A673 (cell line): ENCODE measurements at regions not wholly inside any gene's neighbourhood (a gene's known extent, or its start where the extent isn't known, plus 50 kb on each side); places are given as distances from the start of the nearest gene placed in this dataset.

Experiments used
- BruUV-seq: library from RNA; stranded (reverse); fragments of 400-500 nt; replicated peaks from 2 replicates; lab custom pipeline; 2021; lab: Mats Ljungman, UMichigan
- CTCF ChIA-PET: fragments of 300-600 bp; sonication (Branson Sonifier 250); formaldehyde crosslinking; loops from one replicate; lab custom pipeline; 2022; ENCODE audit warnings: antibody characterized with exemption; lab: Charles Lee
- POLR2A ChIA-PET: fragments of 300-600 bp; sonication (Branson Sonifier 250); formaldehyde crosslinking; loops from one replicate; lab custom pipeline; 2022; ENCODE audit warnings: antibody characterized with exemption; ENCODE audit not compliant: low non-redundant PET; lab: Charles Lee
- DNase-seq: peaks from one replicate; pipeline ENCODE4 v3.0.0-alpha.2; 2015; ENCODE audit warnings: low spot score
- H3K27ac ChIP-seq: fragments of 200-600 bp; sonication (generic); 2 replicates; pipeline ENCODE4 v1.5.1; 2016; ENCODE audit warnings: mixed run types, low read depth, mild to moderate bottlenecking, mixed read lengths, antibody characterized with exemption, low read length; ENCODE audit not compliant: poor library complexity, severe bottlenecking
- H3K27me3 ChIP-seq: fragments of 200-600 bp; sonication (generic); replicated peaks from 2 replicates; pipeline ENCODE4 v1.6.1; 2017; ENCODE audit warnings: mixed run types, low read depth, mild to moderate bottlenecking, mixed read lengths, antibody characterized with exemption, low read length; ENCODE audit not compliant: insufficient read depth, poor library complexity
- H3K36me3 ChIP-seq: fragments of 200-600 bp; sonication (generic); 2 replicates; pipeline ENCODE4 v1.6.1; 2016; ENCODE audit warnings: mixed run types, mild to moderate bottlenecking, mixed read lengths, antibody characterized with exemption, low read length; ENCODE audit not compliant: insufficient read depth, poor library complexity, severe bottlenecking
- H3K4me1 ChIP-seq: fragments of 200-600 bp; sonication (generic); 2 replicates; pipeline ENCODE4 v1.6.1; 2017; ENCODE audit warnings: mixed run types, mild to moderate bottlenecking, mixed read lengths, antibody characterized with exemption, low read length; ENCODE audit not compliant: insufficient read depth, poor library complexity, severe bottlenecking
- H3K4me3 ChIP-seq: fragments of 200-600 bp; sonication (generic); 2 replicates; pipeline ENCODE4 v1.5.1; 2016; ENCODE audit warnings: low read depth, mixed run types, mild to moderate bottlenecking, mixed read lengths, low read length; ENCODE audit not compliant: poor library complexity, severe bottlenecking
- H3K9me3 ChIP-seq: fragments of 200-600 bp; sonication (generic); 2 replicates; pipeline ENCODE4 v1.6.1; 2016; ENCODE audit warnings: mixed run types, low read depth, mild to moderate bottlenecking, mixed read lengths, antibody characterized with exemption, low read length; ENCODE audit not compliant: poor library complexity, severe bottlenecking
- EZH2 ChIP-seq: fragments of 200-600 bp; sonication (generic); IDR thresholded peaks from 2 replicates; pipeline ENCODE4 v1.6.1; 2017; ENCODE audit warnings: borderline replicate concordance, low read depth, mild to moderate bottlenecking, mixed read lengths, antibody characterized with exemption, low read length; ENCODE audit not compliant: poor library complexity, severe bottlenecking
- intact Hi-C: fragments of 100-400 bp; cut with micrococcal nuclease; formaldehyde crosslinking; loops from one replicate; pipeline ENCODE4 v1.10.0; 2022; ENCODE audit not compliant: unreplicated experiment
- TF ChIP-seq, protein P1 (sequence below): fragments of 300-800, 200-600 bp; sonication (generic); conservative IDR thresholded peaks from 2 replicates; pipeline ENCODE4 v1.5.1; 2017; ENCODE audit warnings: low read depth, mild to moderate bottlenecking, antibody characterized with exemption, low read length, moderate library complexity, mixed read lengths

DNA sequence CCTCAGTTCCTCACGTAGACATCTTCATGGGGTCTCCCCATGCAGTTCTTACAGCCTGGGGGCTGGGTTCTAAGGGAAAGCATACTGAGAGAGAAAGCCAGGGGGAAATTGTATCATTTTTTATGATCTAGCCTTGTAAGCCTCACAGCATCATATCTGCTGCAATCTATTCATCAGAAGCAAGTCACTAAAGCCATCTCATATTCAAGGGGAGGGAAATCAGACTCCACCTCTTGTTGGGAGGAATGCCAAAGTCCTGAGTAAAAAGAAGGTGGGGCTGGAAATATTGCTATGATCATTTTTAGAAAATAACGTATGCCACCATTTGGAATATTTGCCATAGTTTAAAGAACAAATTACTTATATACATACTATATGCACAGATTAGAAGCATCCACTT is 304.6 kb downstream of the TXNL1 start:
- Histone ChIP-seq H3K4me3 (no peak overlapping the region), H3K27me3 (no peaks in the 10 kb centered on the region), H3K27ac (no peak overlapping the region), H3K36me3 (no peaks in the 10 kb centered on the region), H3K4me1 (no peaks in the 10 kb centered on the region), H3K9me3 (no peaks in the 10 kb centered on the region)
- BruUV-seq: no TSS peak
- TF ChIP-seq, protein P1, sequence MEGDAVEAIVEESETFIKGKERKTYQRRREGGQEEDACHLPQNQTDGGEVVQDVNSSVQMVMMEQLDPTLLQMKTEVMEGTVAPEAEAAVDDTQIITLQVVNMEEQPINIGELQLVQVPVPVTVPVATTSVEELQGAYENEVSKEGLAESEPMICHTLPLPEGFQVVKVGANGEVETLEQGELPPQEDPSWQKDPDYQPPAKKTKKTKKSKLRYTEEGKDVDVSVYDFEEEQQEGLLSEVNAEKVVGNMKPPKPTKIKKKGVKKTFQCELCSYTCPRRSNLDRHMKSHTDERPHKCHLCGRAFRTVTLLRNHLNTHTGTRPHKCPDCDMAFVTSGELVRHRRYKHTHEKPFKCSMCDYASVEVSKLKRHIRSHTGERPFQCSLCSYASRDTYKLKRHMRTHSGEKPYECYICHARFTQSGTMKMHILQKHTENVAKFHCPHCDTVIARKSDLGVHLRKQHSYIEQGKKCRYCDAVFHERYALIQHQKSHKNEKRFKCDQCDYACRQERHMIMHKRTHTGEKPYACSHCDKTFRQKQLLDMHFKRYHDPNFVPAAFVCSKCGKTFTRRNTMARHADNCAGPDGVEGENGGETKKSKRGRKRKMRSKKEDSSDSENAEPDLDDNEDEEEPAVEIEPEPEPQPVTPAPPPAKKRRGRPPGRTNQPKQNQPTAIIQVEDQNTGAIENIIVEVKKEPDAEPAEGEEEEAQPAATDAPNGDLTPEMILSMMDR: no peak
- TF ChIP-seq EZH2: no peak
- ChIA-PET CTCF (no interaction called here), POLR2A (no interaction called here)
- intact Hi-C loops: no loop called here
- no peak for DNase-seq

DNA sequence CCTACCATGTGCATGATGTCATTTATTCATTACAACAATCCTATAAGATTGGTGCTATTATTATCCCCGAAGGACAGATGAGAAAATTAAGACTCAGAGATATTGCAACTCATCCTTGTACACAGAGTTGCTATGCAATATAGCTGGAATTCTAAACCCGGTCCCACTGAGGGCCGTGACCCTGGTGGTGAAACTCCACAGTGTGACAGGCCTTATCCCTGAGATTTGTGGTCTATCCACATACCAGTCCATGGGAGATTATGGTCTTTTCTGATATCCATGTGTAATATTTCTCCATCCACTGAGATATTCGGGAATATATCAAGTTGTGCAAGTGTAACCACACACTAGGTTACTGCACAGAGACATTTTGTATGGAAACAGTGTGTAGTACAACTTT is 305.2 kb downstream of the TXNL1 start:
- no peaks in the 10 kb centered on the region for H3K36me3 ChIP-seq
- H3K4me3 ChIP-seq: no peak overlapping the region
- H3K27me3 ChIP-seq: no peaks in the 10 kb centered on the region
- no peak for DNase-seq
- no TSS peak for BruUV-seq
- no peaks in the 10 kb centered on the region for H3K9me3 ChIP-seq
- TF ChIP-seq, protein P1: no peak
- no peak for TF ChIP-seq EZH2
- CTCF ChIA-PET: no interaction called here
- intact Hi-C loops: no loop called here
- POLR2A ChIA-PET: no interaction called here
- H3K27ac ChIP-seq: no peak overlapping the region
- no peaks in the 10 kb centered on the region for H3K4me1 ChIP-seq

DNA sequence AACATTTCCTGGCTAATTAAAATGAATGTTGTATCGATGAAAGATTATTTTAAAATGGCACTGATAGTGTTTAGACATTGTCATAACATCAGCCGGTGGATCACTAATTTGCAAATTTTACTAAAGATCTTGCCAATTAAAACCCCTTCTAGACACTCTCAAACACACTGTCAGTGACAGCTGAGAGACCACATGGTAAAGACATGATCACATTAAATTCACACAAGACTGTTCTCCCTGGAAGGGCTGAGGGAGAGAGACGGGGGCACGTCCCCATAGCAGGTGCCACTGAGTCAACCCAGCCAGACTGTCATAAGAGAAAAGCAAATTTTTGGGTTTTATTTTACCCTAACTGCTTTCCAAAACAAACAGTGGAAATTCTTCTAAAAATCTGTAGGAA is 306.0 kb downstream of the TXNL1 start:
- Histone ChIP-seq H3K36me3 (no peaks in the 10 kb centered on the region), H3K4me1 (no peaks in the 10 kb centered on the region), H3K9me3 (no peaks in the 10 kb centered on the region), H3K27me3 (no peaks in the 10 kb centered on the region), H3K27ac (no peak overlapping the region), H3K4me3 (no peak overlapping the region)
- intact Hi-C loops: no loop called here
- BruUV-seq: no TSS peak
- TF ChIP-seq, protein P1: no peak
- no peak for TF ChIP-seq EZH2
- POLR2A ChIA-PET: no interaction called here
- CTCF ChIA-PET: no interaction called here
- DNase-seq: no peak
